ENCODE measurements at regions not wholly inside any gene's neighbourhood (a gene's known extent, or its start where the extent isn't known, plus 50 kb on each side); places are given as distances from the start of the nearest gene placed in this dataset.
"Not testable (repeated sequence)": the region's sequence is repeated elsewhere in the genome, so short reads cannot be mapped to it uniquely, and the experiment has no call there.

GRCh38 chr9:94387338-94388010 is 59.0 kb upstream of the NUTM2F start:
- WGBS, 2 experiments (ENCODE audit: low coverage in 1 of 2, low lambda C conversion rate in 2 of 2, missing lambda C conversion rate in 2 of 2), result 96 to 98% methylated on average over 5 of the region's 5 CpGs
- in situ Hi-C loops (cut with MboI), result not testable (repeated sequence)

GRCh38 chr9:94388011-94388406 is 59.6 kb upstream of the NUTM2F start:
- H3K27me3 ChIP-seq (replicated peaks; ENCODE audit: insufficient read depth); H3K9me3 ChIP-seq (ENCODE audit: low read depth); H2AFZ ChIP-seq; H3K4me3 ChIP-seq; H3K4me2 ChIP-seq (ENCODE audit: unreplicated experiment); H3K4me1 ChIP-seq (ENCODE audit: insufficient read depth); H3K9me2 ChIP-seq (ENCODE audit: insufficient read depth); H3K9ac ChIP-seq; H3K36me3 ChIP-seq (ENCODE audit: low read depth); in situ Hi-C loops (cut with MboI); H4K20me1 ChIP-seq (ENCODE audit: insufficient read depth); H3F3A ChIP-seq (ENCODE audit: insufficient read depth); H3K27ac ChIP-seq; DNase-seq: not testable (repeated sequence)
- H3K79me2 ChIP-seq (ENCODE audit: insufficient read depth), result peaks cover 76% of the 10 kb centered on the region
- WGBS, 2 experiments (ENCODE audit: low coverage in 1 of 2, low lambda C conversion rate in 2 of 2, missing lambda C conversion rate in 2 of 2), result 99 to 100% methylated on average over 2 of the region's 2 CpGs

More at GRCh38 chr9:94387338-94388010, 59.0 kb upstream of the NUTM2F start:
- not testable (repeated sequence) for H3K4me3 ChIP-seq; H3K4me1 ChIP-seq (ENCODE audit: insufficient read depth); H3F3A ChIP-seq (ENCODE audit: insufficient read depth); H3K27me3 ChIP-seq (replicated peaks; ENCODE audit: insufficient read depth); H3K9me2 ChIP-seq (ENCODE audit: insufficient read depth); H3K9ac ChIP-seq; H2AFZ ChIP-seq; H3K36me3 ChIP-seq (ENCODE audit: low read depth); H3K9me3 ChIP-seq (ENCODE audit: low read depth); H4K20me1 ChIP-seq (ENCODE audit: insufficient read depth); DNase-seq; H3K27ac ChIP-seq; H3K4me2 ChIP-seq (ENCODE audit: unreplicated experiment)
- H3K79me2 ChIP-seq (ENCODE audit: insufficient read depth), result peaks cover 81% of the 10 kb centered on the region

- H3K27me3 ChIP-seq (replicated peaks; ENCODE audit: insufficient read depth); in situ Hi-C loops (cut with MboI); H2AFZ ChIP-seq; H3K4me3 ChIP-seq; H3K9ac ChIP-seq; DNase-seq; H3K27ac ChIP-seq; H3F3A ChIP-seq (ENCODE audit: insufficient read depth); H3K4me2 ChIP-seq (ENCODE audit: unreplicated experiment); H3K9me2 ChIP-seq (ENCODE audit: insufficient read depth); H3K9me3 ChIP-seq (ENCODE audit: low read depth); H3K36me3 ChIP-seq (ENCODE audit: low read depth); H3K4me1 ChIP-seq (ENCODE audit: insufficient read depth); H4K20me1 ChIP-seq (ENCODE audit: insufficient read depth): not testable (repeated sequence)
- H3K79me2 ChIP-seq (ENCODE audit: insufficient read depth), result peaks cover 55% of the 10 kb centered on the region
- 52 to 65% methylated on average over 3 of the region's 5 CpGs for whole genome bisulfite sequencing, 2 experiments (ENCODE audit: low coverage in 1 of 2, low lambda C conversion rate in 2 of 2, missing lambda C conversion rate in 2 of 2)
These were observed 62.1 kb upstream of the NUTM2F start for GRCh38 chr9:94390425-94391098.

- DNase-seq; H3K27ac ChIP-seq; H3K4me1 ChIP-seq (ENCODE audit: insufficient read depth); H3K4me2 ChIP-seq (ENCODE audit: unreplicated experiment); H3K9ac ChIP-seq; H3K9me3 ChIP-seq (ENCODE audit: low read depth); H3K9me2 ChIP-seq (ENCODE audit: insufficient read depth); H3F3A ChIP-seq (ENCODE audit: insufficient read depth); H3K27me3 ChIP-seq (replicated peaks; ENCODE audit: insufficient read depth); H4K20me1 ChIP-seq (ENCODE audit: insufficient read depth); H3K36me3 ChIP-seq (ENCODE audit: low read depth); H3K4me3 ChIP-seq; in situ Hi-C loops (cut with MboI); H2AFZ ChIP-seq: not testable (repeated sequence)
- WGBS, 2 experiments (ENCODE audit: low coverage in 1 of 2, low lambda C conversion rate in 2 of 2, missing lambda C conversion rate in 2 of 2), result no CpG with 5 or more reads among the region's 2 CpGs
- H3K79me2 ChIP-seq (ENCODE audit: insufficient read depth), result peaks cover 55% of the 10 kb centered on the region
These were observed 64.7 kb upstream of the NUTM2F start for GRCh38 chr9:94392971-94393624.

- H2AFZ ChIP-seq; H3K9me2 ChIP-seq (ENCODE audit: insufficient read depth); in situ Hi-C loops (cut with MboI); H3K27me3 ChIP-seq (replicated peaks; ENCODE audit: insufficient read depth); H3K9ac ChIP-seq; DNase-seq; H3F3A ChIP-seq (ENCODE audit: insufficient read depth); H3K27ac ChIP-seq; H3K9me3 ChIP-seq (ENCODE audit: low read depth); H3K4me2 ChIP-seq (ENCODE audit: unreplicated experiment); H3K4me1 ChIP-seq (ENCODE audit: insufficient read depth); H4K20me1 ChIP-seq (ENCODE audit: insufficient read depth); H3K4me3 ChIP-seq; H3K36me3 ChIP-seq (ENCODE audit: low read depth): not testable (repeated sequence)
- 98% methylated on average over 3 of the region's 3 CpGs for WGBS, 2 experiments (ENCODE audit: low coverage in 1 of 2, low lambda C conversion rate in 2 of 2, missing lambda C conversion rate in 2 of 2)
- peaks cover 59% of the 10 kb centered on the region for H3K79me2 ChIP-seq (ENCODE audit: insufficient read depth)
These were observed 69.4 kb upstream of the NUTM2F start for GRCh38 chr9:94397766-94398379.

- H3K36me3 ChIP-seq (ENCODE audit: low read depth); H3F3A ChIP-seq (ENCODE audit: insufficient read depth); H3K9me2 ChIP-seq (ENCODE audit: insufficient read depth); H3K4me2 ChIP-seq (ENCODE audit: unreplicated experiment); H4K20me1 ChIP-seq (ENCODE audit: insufficient read depth); H3K9ac ChIP-seq; H3K4me1 ChIP-seq (ENCODE audit: insufficient read depth); DNase-seq; H2AFZ ChIP-seq; H3K27ac ChIP-seq; H3K9me3 ChIP-seq (ENCODE audit: low read depth); in situ Hi-C loops (cut with MboI); H3K27me3 ChIP-seq (replicated peaks; ENCODE audit: insufficient read depth); H3K4me3 ChIP-seq: not testable (repeated sequence)
- H3K79me2 ChIP-seq (ENCODE audit: insufficient read depth), result peaks cover 83% of the 10 kb centered on the region
- WGBS, 2 experiments (ENCODE audit: low coverage in 1 of 2, low lambda C conversion rate in 2 of 2, missing lambda C conversion rate in 2 of 2), result 95 to 100% methylated on average over 4 of the region's 4 CpGs
These were observed 72.0 kb upstream of the NUTM2F start for GRCh38 chr9:94400461-94400860.

- H3K4me1 ChIP-seq (ENCODE audit: insufficient read depth); H3K36me3 ChIP-seq (ENCODE audit: low read depth); H3F3A ChIP-seq (ENCODE audit: insufficient read depth); H4K20me1 ChIP-seq (ENCODE audit: insufficient read depth); H3K9me3 ChIP-seq (ENCODE audit: low read depth); H3K9me2 ChIP-seq (ENCODE audit: insufficient read depth); H3K4me2 ChIP-seq (ENCODE audit: unreplicated experiment); H2AFZ ChIP-seq; in situ Hi-C loops (cut with MboI); H3K4me3 ChIP-seq; H3K9ac ChIP-seq; DNase-seq; H3K27ac ChIP-seq; H3K27me3 ChIP-seq (replicated peaks; ENCODE audit: insufficient read depth): not testable (repeated sequence)
- H3K79me2 ChIP-seq (ENCODE audit: insufficient read depth), result peaks cover 82% of the 10 kb centered on the region
- WGBS, 2 experiments (ENCODE audit: low coverage in 1 of 2, low lambda C conversion rate in 2 of 2, missing lambda C conversion rate in 2 of 2), result 100% methylated on average over 1 of the region's 1 CpG
These were observed 74.4 kb upstream of the NUTM2F start for GRCh38 chr9:94402795-94403194.

All from GM23248 (cell line).